Activated naive CD8-positive, alpha-beta T cell treated with anti-CD3 and anti-CD28 coated beads, Interleukin-2, amount 10 ng/mL, durations not matched to agents 7 days and 5 days (primary cell): ENCODE measurements at regions not wholly inside any gene's neighbourhood (a gene's known extent, or its start where the extent isn't known, plus 50 kb on each side); places are given as distances from the start of the nearest gene placed in this dataset.

Experiments used
- ATAC-seq: fragments of 150-1000 bp; cut with Tn5 transposase; one replicate; pipeline ENCODE4 v1.10.0; 2021; ENCODE audit warnings: low read depth, moderate library complexity
- POLR2A ChIA-PET: fragments of 350-600 bp; sonication (Branson Sonifier 250); formaldehyde crosslinking; loops from one replicate; lab custom pipeline; 2021; ENCODE audit warnings: antibody characterized with exemption; lab: Charles Lee
- DNase-seq: peaks from one replicate; pipeline ENCODE4 v3.0.0; 2021
- H3K27ac Mint-ChIP-seq: one replicate; pipeline ENCODE4 v1.8.0; 2022; ENCODE audit warnings: mild to moderate bottlenecking, mixed read lengths
- H3K27me3 Mint-ChIP-seq: one replicate; pipeline ENCODE4 v1.8.0; 2022; ENCODE audit warnings: mild to moderate bottlenecking, moderate library complexity, mixed read lengths
- H3K36me3 Mint-ChIP-seq: one replicate; pipeline ENCODE4 v1.8.0; 2021; ENCODE audit warnings: mild to moderate bottlenecking, mixed read lengths
- H3K4me1 Mint-ChIP-seq: one replicate; pipeline ENCODE4 v1.8.0; 2021; ENCODE audit warnings: mixed read lengths
- H3K4me3 Mint-ChIP-seq: one replicate; pipeline ENCODE4 v1.8.0; 2022; ENCODE audit warnings: mild to moderate bottlenecking, moderate library complexity, mixed read lengths
- H3K9me3 Mint-ChIP-seq: one replicate; pipeline ENCODE4 v1.8.0; 2021; ENCODE audit warnings: mixed read lengths

DNA sequence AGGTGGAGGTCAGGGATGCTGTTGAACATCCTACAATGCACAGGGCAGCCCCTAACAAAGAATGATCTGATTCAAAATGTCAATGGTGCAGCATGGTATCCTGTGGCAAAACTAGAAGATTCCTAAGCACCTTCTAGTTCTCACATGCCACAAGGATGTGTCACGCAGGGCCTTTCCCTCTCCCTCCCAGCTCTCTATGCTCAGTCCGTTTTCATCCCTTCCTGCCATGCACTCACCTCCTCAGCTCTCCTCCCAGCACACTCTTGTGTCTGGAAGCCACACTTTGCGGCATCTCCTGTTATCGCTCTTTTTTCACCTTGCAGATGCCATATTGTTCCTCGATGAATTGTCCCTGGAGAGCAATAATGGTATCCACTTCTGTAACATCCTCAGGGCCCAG, 263.4 kb downstream of the CDC5L start:
- Mint-ChIP-seq H3K27me3 (peaks cover 7% of the 10 kb centered on the region), H3K4me3 (no peak overlapping the region), H3K4me1 (peaks cover 4% of the 10 kb centered on the region), H3K9me3 (no peaks in the 10 kb centered on the region), H3K36me3 (peaks cover 1% of the 10 kb centered on the region), H3K27ac (no peak overlapping the region)
- ATAC-seq (no peak), DNase-seq (no peak)
- POLR2A ChIA-PET = no interaction called here

DNA sequence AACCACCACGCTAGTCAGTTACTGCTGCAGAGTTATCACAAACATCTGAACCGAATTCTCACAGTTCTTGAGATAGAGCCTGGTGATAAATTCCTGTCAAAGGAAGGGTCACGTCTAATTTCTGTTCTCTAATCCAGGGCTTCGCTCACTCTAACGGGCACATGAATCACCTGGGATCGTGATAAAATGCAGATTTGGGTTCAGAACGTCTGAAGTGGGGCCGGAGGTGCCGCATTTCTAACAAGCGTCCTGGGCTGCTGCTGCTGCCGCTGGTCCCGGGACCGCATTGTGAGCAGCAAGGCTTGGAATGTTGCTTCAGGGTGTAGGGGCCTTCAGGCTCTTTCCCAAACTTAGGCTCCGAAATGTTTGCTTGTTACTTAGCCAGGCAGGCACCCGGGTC, 264.1 kb downstream of the CDC5L start:
- H3K4me1 Mint-ChIP-seq = peaks cover 4% of the 10 kb centered on the region
- no peak overlapping the region for H3K4me3 Mint-ChIP-seq

DNA sequence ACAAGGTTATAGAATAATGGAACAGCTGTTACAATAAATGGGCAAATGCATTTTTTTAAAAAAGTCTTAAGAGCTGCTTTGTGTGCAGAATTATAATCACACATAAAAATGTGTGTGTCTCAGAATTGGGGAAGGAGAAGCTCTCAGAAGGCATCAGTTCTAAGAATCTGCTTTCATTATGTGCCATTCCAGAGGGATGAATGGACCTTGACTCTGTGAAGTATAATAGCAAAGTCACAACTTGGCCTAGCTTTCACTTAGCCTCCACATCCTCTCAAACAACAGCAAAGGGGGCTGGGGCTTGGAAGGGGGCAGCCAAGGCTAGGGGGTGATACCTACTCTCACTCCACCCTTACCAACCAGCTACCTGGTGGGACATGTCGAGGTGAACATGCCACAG, 265.0 kb downstream of the CDC5L start:
- POLR2A ChIA-PET = no interaction called here
- H3K27ac Mint-ChIP-seq = no peak overlapping the region
- no peak overlapping the region for H3K4me3 Mint-ChIP-seq
- peaks cover 1% of the 10 kb centered on the region for H3K36me3 Mint-ChIP-seq
- peaks cover 4% of the 10 kb centered on the region for H3K4me1 Mint-ChIP-seq
- ATAC-seq = no peak
- H3K9me3 Mint-ChIP-seq = no peaks in the 10 kb centered on the region
- peaks cover 5% of the 10 kb centered on the region for H3K27me3 Mint-ChIP-seq
- no peak for DNase-seq

More for the DNA sequence above, 264.1 kb downstream of the CDC5L start:
- Mint-ChIP-seq H3K27ac (no peak overlapping the region), H3K36me3 (peaks cover 1% of the 10 kb centered on the region), H3K9me3 (no peaks in the 10 kb centered on the region), H3K27me3 (peaks cover 7% of the 10 kb centered on the region)
- DNase-seq (no peak), ATAC-seq (no peak)
- POLR2A ChIA-PET = no interaction called here

DNA sequence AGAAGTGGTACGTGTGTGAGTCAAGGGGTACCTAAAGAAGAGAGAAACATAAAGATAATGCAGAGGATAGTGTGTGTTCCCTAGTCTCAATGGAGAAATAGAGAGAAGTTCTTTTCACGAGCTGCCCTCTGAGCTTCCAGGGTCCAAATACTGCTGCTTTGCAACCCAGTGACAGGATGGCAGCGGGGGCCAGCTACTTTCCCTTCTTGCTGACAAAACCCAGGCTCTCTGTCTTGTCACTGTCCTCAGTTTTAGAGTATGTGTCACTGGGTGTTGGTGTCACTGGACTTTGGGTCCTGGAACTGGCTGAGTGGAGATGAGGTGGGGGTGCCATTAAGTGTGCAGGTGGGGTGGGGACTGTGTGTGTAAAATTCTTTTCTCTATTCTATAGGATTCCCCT, 265.6 kb downstream of the CDC5L start:
- Mint-ChIP-seq H3K4me1 (peaks cover 4% of the 10 kb centered on the region), H3K27ac (no peak overlapping the region), H3K36me3 (peaks cover under 1% of the 10 kb centered on the region), H3K27me3 (peaks cover 5% of the 10 kb centered on the region), H3K9me3 (no peaks in the 10 kb centered on the region), H3K4me3 (no peak overlapping the region)
- DNase-seq (no peak), ATAC-seq (no peak)
- POLR2A ChIA-PET = no interaction called here

DNA sequence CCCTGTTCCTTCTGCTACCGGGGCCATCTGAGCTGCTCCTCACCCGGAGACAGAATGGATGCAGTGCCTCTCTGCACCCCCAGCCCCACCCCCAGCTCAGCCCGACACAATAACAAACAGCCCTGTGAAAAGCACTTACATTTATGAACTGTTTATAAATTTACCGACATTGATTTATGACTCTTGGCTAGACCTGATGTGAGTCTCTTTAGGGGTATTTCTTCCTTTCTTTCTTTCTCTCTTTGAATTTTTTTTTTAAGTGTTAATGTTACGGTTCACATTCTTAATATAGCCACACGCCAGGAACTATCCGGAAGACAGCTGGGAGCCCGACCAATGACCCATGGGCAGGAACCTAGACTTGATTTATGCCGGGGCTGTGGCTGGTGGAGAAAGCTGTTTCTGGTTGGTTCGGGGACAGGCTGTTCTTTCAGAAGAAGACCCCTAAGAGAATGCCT, 266.3 kb downstream of the CDC5L start:
- POLR2A ChIA-PET = no interaction called here
- ATAC-seq (no peak), DNase-seq (no peak)
- Mint-ChIP-seq H3K4me3 (no peak overlapping the region), H3K9me3 (peaks cover 3% of the 10 kb centered on the region), H3K27me3 (peaks cover 5% of the 10 kb centered on the region), H3K36me3 (no peaks in the 10 kb centered on the region), H3K27ac (no peak overlapping the region), H3K4me1 (peaks cover 4% of the 10 kb centered on the region)

DNA sequence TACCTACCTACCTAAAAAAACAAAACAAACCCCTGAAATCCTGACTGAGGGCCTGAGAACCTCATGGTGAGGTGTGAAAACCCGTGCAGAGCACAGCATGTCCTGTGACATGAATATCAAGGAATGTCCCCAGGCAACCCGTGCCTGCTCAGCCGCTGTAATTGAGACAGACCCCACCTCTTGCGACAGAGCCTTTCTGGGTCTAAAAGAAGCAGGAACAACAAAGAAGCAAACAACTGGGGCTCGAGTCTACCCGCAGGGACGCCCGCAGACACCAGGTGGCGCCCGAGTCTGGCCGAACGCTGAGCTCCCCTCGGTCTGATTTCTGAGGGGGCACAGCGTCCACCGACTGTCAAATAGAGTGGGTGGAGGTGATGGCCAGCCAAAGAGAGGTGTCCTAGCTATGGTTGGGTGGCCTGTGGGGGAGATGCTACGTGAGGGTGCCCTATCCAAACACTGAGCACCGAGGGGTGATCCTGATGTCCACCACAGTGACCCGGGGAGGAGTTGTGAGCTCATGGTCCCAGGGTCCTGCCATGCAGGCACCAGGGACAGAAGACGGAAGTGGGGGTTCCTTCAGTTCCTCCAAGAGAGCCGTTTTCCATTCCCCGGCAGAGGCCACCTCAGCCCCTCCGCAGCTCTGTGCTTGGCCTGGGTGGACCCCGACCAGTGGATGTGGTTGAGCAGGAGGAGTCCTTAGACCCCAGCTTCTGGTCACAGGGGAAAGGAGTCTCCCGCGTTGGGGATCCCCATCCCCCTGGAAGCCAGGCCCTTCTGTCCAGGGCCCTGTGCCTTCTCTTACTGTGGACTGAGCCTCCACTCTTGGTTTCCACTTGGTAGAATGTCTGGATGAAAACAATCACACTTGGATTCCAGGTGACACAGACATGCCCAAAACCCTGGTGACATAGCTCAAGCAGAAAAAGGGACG, 268.2 kb downstream of the CDC5L start:
- Mint-ChIP-seq H3K9me3 (peaks cover 3% of the 10 kb centered on the region), H3K4me1 (peaks cover 4% of the 10 kb centered on the region), H3K4me3 (peak overlapping the region; percentile 43), H3K36me3 (no peaks in the 10 kb centered on the region), H3K27ac (peak overlapping the region; percentile 80), H3K27me3 (peaks cover 5% of the 10 kb centered on the region)
- POLR2A ChIA-PET = interaction anchor here (1.0 kb wide), 1 partner anchor 721 kb away, joined by 3 read pairs; no protein-coding TSS in a partner anchor
- DNase-seq (peak; percentile 85), ATAC-seq (peak; percentile 84)

DNA sequence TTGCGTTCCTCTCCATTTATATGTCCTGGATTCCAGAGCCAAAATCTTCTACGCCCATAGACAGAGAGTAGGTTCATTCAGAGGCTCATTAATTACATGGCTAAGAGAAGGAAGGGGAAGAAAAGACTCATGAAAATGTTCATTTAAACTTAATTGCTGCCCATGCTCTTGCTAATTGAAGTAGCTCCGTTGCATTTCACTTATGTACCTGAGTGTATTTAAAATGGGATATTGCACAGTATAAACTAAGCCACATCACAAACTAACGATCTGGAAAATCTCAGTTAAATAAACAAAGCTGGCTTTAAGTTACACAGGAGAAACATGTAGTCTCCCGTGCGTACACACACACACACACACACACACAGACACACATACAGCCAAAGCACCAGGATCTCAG, 269.2 kb downstream of the CDC5L start:
- Mint-ChIP-seq H3K27me3 (peaks cover 8% of the 10 kb centered on the region), H3K9me3 (peaks cover 3% of the 10 kb centered on the region), H3K4me3 (no peak overlapping the region), H3K27ac (no peak overlapping the region), H3K4me1 (peaks cover 4% of the 10 kb centered on the region), H3K36me3 (no peaks in the 10 kb centered on the region)
- ATAC-seq = no peak
- POLR2A ChIA-PET = no interaction called here
- no peak for DNase-seq

DNA sequence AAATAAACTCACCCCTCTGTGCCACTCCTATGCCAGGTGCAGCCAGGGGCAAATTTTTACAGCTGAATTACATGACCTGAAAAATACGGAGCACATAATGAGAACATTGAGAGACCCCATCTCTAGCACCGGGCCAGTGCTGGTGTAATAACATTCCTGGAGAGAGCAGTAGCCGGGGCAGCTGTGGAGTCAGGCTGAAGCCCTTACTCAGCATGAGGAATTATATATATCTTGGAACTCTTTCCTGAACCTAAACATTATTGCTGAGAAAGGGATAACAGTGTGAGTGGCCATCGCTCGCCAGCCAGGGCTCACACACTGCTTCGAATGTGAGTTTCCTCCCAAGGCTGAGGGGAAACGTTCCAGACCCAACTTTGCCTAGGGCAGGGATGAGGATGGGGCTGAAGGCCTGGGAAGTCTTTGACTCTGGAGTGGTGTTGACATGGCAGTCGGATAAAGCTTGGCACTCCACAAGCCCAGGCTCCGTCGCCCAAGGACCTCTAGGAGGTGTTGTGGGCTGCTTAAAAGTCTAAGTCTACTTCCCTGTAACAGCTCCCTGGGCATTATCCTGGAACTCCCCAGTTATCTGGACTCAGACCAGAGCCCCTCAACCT, 269.8 kb downstream of the CDC5L start:
- POLR2A ChIA-PET = interaction anchor here (0.6 kb wide), 1 partner anchor 331 kb away, joined by 4 read pairs; no protein-coding TSS in a partner anchor
- DNase-seq (no peak), ATAC-seq (no peak)
- peaks cover 7% of the 10 kb centered on the region for H3K27me3 Mint-ChIP-seq
- no peak overlapping the region for H3K27ac Mint-ChIP-seq
- H3K4me3 Mint-ChIP-seq = no peak overlapping the region
- H3K9me3 Mint-ChIP-seq = peaks cover 3% of the 10 kb centered on the region
- H3K36me3 Mint-ChIP-seq = no peaks in the 10 kb centered on the region
- H3K4me1 Mint-ChIP-seq = peaks cover 4% of the 10 kb centered on the region

DNA sequence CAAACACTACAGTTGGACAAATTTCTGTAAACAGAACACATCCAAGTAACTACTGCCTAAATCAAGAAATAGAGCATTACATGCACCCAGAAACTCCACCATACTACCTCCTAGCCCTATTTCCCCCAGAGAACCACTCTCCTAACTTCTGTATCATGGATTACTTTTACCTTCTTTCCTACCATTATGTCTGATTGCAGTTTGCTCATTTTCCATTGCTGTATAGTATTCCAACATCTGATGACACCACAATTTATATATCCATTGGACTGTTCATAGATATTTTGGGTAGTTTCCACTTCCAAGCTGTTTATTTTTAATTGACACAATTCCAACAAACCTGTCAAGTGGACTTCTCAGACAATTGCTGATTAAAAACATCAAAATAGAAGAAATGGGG, 271.1 kb downstream of the CDC5L start:
- DNase-seq = no peak
- peaks cover 7% of the 10 kb centered on the region for H3K27me3 Mint-ChIP-seq
- no peak for ATAC-seq
- H3K27ac Mint-ChIP-seq = no peak overlapping the region
- no peaks in the 10 kb centered on the region for H3K36me3 Mint-ChIP-seq
- POLR2A ChIA-PET = no interaction called here
- H3K4me1 Mint-ChIP-seq = peaks cover 4% of the 10 kb centered on the region
- no peak overlapping the region for H3K4me3 Mint-ChIP-seq
- H3K9me3 Mint-ChIP-seq = peaks cover 3% of the 10 kb centered on the region

DNA sequence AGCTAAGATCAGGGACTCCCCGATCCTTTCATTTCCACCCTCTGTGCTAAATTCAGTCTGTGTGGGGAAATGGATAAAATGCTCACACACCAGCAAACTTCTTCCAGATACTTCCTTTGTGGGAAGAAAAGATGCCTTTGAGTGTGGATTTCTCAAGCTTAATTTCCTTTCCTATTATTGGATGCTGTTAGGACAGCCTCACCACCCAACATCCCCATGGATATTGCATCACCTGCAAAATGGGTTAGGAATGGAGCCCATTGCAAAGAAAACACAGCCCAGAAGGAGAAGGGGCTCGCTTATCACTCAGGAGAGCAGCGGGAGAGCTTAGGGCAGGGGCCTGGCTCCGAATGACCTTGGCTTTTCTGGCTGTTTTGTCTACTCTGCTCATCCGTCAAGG, 272.2 kb downstream of the CDC5L start:
- POLR2A ChIA-PET = no interaction called here
- no peak for ATAC-seq
- H3K4me1 Mint-ChIP-seq = peaks cover 4% of the 10 kb centered on the region
- no peak overlapping the region for H3K4me3 Mint-ChIP-seq
- no peak for DNase-seq
- peaks cover 3% of the 10 kb centered on the region for H3K27me3 Mint-ChIP-seq
- peaks cover 3% of the 10 kb centered on the region for H3K9me3 Mint-ChIP-seq
- H3K27ac Mint-ChIP-seq = no peak overlapping the region
- H3K36me3 Mint-ChIP-seq = no peaks in the 10 kb centered on the region

DNA sequence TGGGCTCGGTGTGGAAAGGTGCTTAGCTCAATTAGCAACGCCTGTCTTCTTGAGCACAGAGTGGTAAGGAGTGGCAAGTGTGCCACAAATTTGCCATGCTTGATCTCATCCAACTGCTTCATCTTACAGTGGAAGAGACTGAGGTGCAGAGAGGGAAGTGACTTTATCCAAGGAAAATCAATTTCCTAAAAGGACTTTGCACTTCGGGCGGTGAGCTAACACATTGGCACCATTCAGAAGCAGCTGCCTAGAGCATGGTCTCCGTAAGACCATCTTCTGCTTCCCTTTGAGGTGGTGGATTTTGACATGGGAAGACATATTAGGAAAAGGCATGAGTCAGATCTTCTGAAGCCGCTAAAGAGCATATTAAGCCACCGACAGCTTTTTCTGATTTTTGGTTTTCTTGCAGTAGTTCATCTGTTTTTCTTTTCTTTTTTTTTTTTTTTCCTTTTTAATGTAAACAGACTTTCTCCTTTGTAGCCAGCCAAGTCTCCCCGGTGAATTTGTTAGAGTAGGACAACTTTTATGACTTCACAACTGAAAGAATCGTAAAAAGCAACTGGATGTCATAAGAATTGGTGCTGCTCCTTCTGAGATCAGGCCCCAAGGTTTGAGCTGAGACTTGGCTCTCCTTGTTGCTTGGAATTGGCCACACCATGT, 273.2 kb downstream of the CDC5L start:
- Mint-ChIP-seq H3K27me3 (peaks cover 3% of the 10 kb centered on the region), H3K4me3 (no peak overlapping the region), H3K36me3 (no peaks in the 10 kb centered on the region), H3K9me3 (peaks cover 3% of the 10 kb centered on the region), H3K4me1 (no peaks in the 10 kb centered on the region), H3K27ac (no peak overlapping the region)
- POLR2A ChIA-PET = no interaction called here
- ATAC-seq = no peak
- no peak for DNase-seq

DNA sequence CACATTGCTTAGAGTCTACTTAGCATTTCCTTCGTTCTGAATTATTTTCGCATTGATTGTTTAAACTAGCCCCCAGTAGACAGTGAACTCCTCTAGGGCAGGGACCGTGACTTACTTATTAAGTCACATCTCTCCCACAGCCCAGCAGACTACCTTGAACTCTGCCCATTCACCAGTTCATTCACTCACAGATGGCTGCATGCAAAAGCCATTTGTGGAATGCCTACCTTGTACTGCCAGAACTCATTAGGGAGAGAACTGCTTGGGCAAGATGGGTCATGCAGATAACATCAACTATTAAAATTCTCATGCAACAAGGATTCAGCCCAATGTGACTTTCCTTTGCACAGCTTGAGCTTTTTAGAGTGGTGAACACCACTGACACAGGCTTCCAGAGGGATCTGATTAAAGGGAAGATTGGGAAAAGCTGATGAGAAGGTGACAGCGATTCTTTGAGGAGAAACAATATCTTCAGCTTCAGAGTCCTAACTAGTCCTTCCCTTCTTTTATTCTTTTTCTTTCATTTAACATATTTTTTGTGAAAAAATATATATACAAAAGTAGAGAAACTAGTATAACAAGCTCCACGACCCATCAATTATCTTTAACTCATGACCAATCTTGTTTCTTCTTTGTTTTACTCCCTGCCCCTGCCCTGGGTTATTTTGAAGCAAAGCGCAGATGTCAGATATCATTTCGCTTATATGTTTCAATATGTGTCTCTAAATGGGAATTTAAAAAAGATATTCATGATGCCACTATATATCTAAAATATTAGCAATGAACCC, 273.9 kb downstream of the CDC5L start:
- DNase-seq (no peak), ATAC-seq (no peak)
- Mint-ChIP-seq H3K9me3 (peaks cover 3% of the 10 kb centered on the region), H3K27ac (no peak overlapping the region), H3K36me3 (no peaks in the 10 kb centered on the region), H3K4me1 (no peaks in the 10 kb centered on the region), H3K4me3 (no peak overlapping the region), H3K27me3 (peaks cover 3% of the 10 kb centered on the region)
- POLR2A ChIA-PET = no interaction called here
